NT2/D1 (cell line): ENCODE measurements at regions not wholly inside any gene's neighbourhood (a gene's known extent, or its start where the extent isn't known, plus 50 kb on each side); places are given as distances from the start of the nearest gene placed in this dataset.

ENCODE experiments used
- SUZ12 ChIP-seq: IDR thresholded peaks from 2 replicates; pipeline ENCODE4 v1.6.1; 2011; ENCODE audit not compliant: insufficient read length, insufficient read depth; ENCODE audit errors: extremely low read depth
- YY1 ChIP-seq: IDR thresholded peaks from 2 replicates; pipeline ENCODE4 v1.6.1; 2011; ENCODE audit not compliant: insufficient read length, insufficient read depth

DNA sequence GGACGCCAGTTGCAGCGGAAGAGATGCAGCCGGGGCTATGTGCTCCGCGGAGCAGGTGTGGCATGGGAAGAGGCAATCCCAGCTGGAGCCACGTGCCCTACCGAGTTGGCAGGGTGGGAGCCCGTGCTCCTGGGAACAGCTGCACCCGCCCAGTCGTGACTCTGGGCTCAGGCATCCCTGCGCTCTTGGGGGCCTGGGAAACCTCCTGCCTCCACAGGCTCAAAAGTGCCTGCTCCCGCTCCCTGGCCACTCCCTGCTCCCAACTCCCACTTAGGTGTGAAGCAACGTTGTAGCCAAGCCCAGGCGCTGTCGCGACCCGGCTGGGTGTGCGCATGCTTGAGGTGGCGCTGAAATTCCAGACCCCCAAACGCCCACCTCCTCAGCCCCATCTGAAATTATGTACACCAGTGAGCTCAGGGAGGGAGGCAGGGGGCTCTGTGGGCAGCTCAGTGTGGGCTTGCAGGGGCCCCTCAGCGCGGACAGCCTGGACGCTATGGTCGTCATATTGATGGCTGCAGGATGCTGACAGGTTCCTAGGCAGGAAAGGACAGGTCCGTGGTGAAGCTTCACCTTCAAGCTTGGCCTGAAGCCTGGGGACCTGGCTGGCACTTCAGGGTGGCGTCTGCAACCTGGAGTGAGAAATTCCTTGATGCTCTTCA, 429.9 kb downstream of the SLITRK1 start:
- TF ChIP-seq YY1 (no peak), SUZ12 (no peak)
